ENCODE measurements at regions not wholly inside any gene's neighbourhood (a gene's known extent, or its start where the extent isn't known, plus 50 kb on each side); places are given as distances from the start of the nearest gene placed in this dataset.

GRCh38 chr14:98915625-98916024, 356.4 kb downstream of the BCL11B start:
- Histone ChIP-seq H3K9ac (ENCODE audit: low read length) (no peak overlapping the region), H3K79me1 (ENCODE audit: low read length) (no peaks in the 10 kb centered on the region), H3K4me1 (ENCODE audit: control insufficient read depth in 1 of 2, insufficient read depth in 2 of 2, low read length in 2 of 2) (no peaks in the 10 kb centered on the region), H2AK5ac (ENCODE audit: low read length) (no peak overlapping the region), H2BK12ac (ENCODE audit: low read length) (no peak overlapping the region), H4K12ac (ENCODE audit: low read depth, low read length) (no peak overlapping the region), H2BK120ac (ENCODE audit: insufficient read depth, low read length, poor library complexity) (no peak overlapping the region), H3K14ac (ENCODE audit: low read length) (no peak overlapping the region), H3K4ac (ENCODE audit: low read depth, low read length) (no peak overlapping the region), H4K91ac (ENCODE audit: low read depth, low read length) (no peak overlapping the region), H3K18ac (ENCODE audit: low read length) (no peak overlapping the region), H3K23ac (ENCODE audit: low read length) (no peak overlapping the region), H4K8ac (ENCODE audit: low read depth, low read length) (no peak overlapping the region), H3K9me3 (ENCODE audit: insufficient read depth, low read depth, low read length) (no peaks in the 10 kb centered on the region), H3K79me2 (ENCODE audit: control insufficient read depth, insufficient read depth, low read length, poor library complexity) (no peaks in the 10 kb centered on the region), H3K27ac (ENCODE audit: low read depth, low read length) (no peak overlapping the region), H3K4me2 (ENCODE audit: low read length) (no peak overlapping the region), H2AFZ (ENCODE audit: insufficient read depth, low read length, poor library complexity) (no peak overlapping the region), H2BK5ac (ENCODE audit: low read depth, low read length, poor library complexity) (no peak overlapping the region), H3K4me3 (ENCODE audit: low read depth, low read length) (no peak overlapping the region), H3K27me3 (ENCODE audit: insufficient read depth, low read length) (no peaks in the 10 kb centered on the region), H3K36me3 (ENCODE audit: control insufficient read depth in 1 of 2, insufficient read depth in 2 of 2, low read length in 2 of 2) (no peaks in the 10 kb centered on the region)
- WGBS (ENCODE audit: extremely low coverage, insufficient coverage, insufficient read length) = no CpG with 5 or more reads among the region's 3 CpGs
- DNase-seq = no peak

GRCh38 chr14:98916036-98916435, 356.0 kb downstream of the BCL11B start:
- Histone ChIP-seq H4K8ac (ENCODE audit: low read depth, low read length) (no peak overlapping the region), H3K27ac (ENCODE audit: low read depth, low read length) (no peak overlapping the region), H3K27me3 (ENCODE audit: insufficient read depth, low read length) (no peaks in the 10 kb centered on the region), H3K4me1 (ENCODE audit: control insufficient read depth in 1 of 2, insufficient read depth in 2 of 2, low read length in 2 of 2) (no peaks in the 10 kb centered on the region), H3K23ac (ENCODE audit: low read length) (no peak overlapping the region), H3K79me2 (ENCODE audit: control insufficient read depth, insufficient read depth, low read length, poor library complexity) (no peaks in the 10 kb centered on the region), H2AFZ (ENCODE audit: insufficient read depth, low read length, poor library complexity) (no peak overlapping the region), H3K4me3 (ENCODE audit: low read depth, low read length) (no peak overlapping the region), H2AK5ac (ENCODE audit: low read length) (no peak overlapping the region), H3K18ac (ENCODE audit: low read length) (no peak overlapping the region), H3K14ac (ENCODE audit: low read length) (no peak overlapping the region), H3K9ac (ENCODE audit: low read length) (no peak overlapping the region), H2BK120ac (ENCODE audit: insufficient read depth, low read length, poor library complexity) (no peak overlapping the region), H3K36me3 (ENCODE audit: control insufficient read depth in 1 of 2, insufficient read depth in 2 of 2, low read length in 2 of 2) (no peaks in the 10 kb centered on the region), H2BK12ac (ENCODE audit: low read length) (no peak overlapping the region), H3K79me1 (ENCODE audit: low read length) (no peaks in the 10 kb centered on the region), H3K4me2 (ENCODE audit: low read length) (no peak overlapping the region), H2BK5ac (ENCODE audit: low read depth, low read length, poor library complexity) (no peak overlapping the region), H4K91ac (ENCODE audit: low read depth, low read length) (no peak overlapping the region), H3K4ac (ENCODE audit: low read depth, low read length) (no peak overlapping the region), H4K12ac (ENCODE audit: low read depth, low read length) (no peak overlapping the region), H3K9me3 (ENCODE audit: insufficient read depth, low read depth, low read length) (no peaks in the 10 kb centered on the region)
- WGBS (ENCODE audit: extremely low coverage, insufficient coverage, insufficient read length) = no CpG with 5 or more reads among the region's 4 CpGs
- no peak for DNase-seq

GRCh38 chr14:98916476-98916875, 355.5 kb downstream of the BCL11B start:
- Histone ChIP-seq H2AK5ac (ENCODE audit: low read length) (no peak overlapping the region), H4K91ac (ENCODE audit: low read depth, low read length) (no peak overlapping the region), H3K18ac (ENCODE audit: low read length) (no peak overlapping the region), H2BK120ac (ENCODE audit: insufficient read depth, low read length, poor library complexity) (no peak overlapping the region), H3K36me3 (ENCODE audit: control insufficient read depth in 1 of 2, insufficient read depth in 2 of 2, low read length in 2 of 2) (no peaks in the 10 kb centered on the region), H2BK12ac (ENCODE audit: low read length) (no peak overlapping the region), H3K9ac (ENCODE audit: low read length) (no peak overlapping the region), H3K27ac (ENCODE audit: low read depth, low read length) (no peak overlapping the region), H3K9me3 (ENCODE audit: insufficient read depth, low read depth, low read length) (no peaks in the 10 kb centered on the region), H4K8ac (ENCODE audit: low read depth, low read length) (no peak overlapping the region), H2AFZ (ENCODE audit: insufficient read depth, low read length, poor library complexity) (no peak overlapping the region), H3K14ac (ENCODE audit: low read length) (no peak overlapping the region), H3K4me2 (ENCODE audit: low read length) (no peak overlapping the region), H3K4me3 (ENCODE audit: low read depth, low read length) (no peak overlapping the region), H3K23ac (ENCODE audit: low read length) (no peak overlapping the region), H3K79me2 (ENCODE audit: control insufficient read depth, insufficient read depth, low read length, poor library complexity) (no peaks in the 10 kb centered on the region), H2BK5ac (ENCODE audit: low read depth, low read length, poor library complexity) (no peak overlapping the region), H3K79me1 (ENCODE audit: low read length) (no peaks in the 10 kb centered on the region), H4K12ac (ENCODE audit: low read depth, low read length) (no peak overlapping the region), H3K27me3 (ENCODE audit: insufficient read depth, low read length) (no peaks in the 10 kb centered on the region), H3K4me1 (ENCODE audit: control insufficient read depth in 1 of 2, insufficient read depth in 2 of 2, low read length in 2 of 2) (no peaks in the 10 kb centered on the region), H3K4ac (ENCODE audit: low read depth, low read length) (no peak overlapping the region)
- WGBS (ENCODE audit: extremely low coverage, insufficient coverage, insufficient read length) = no CpG with 5 or more reads among the region's 1 CpG
- DNase-seq = no peak

- H3K4me2 ChIP-seq (ENCODE audit: low read length) = no peak overlapping the region
- no peak overlapping the region for H3K4me3 ChIP-seq (ENCODE audit: low read depth, low read length)
- H4K91ac ChIP-seq (ENCODE audit: low read depth, low read length) = no peak overlapping the region
- H2BK5ac ChIP-seq (ENCODE audit: low read depth, low read length, poor library complexity) = no peak overlapping the region
- H3K4me1 ChIP-seq (ENCODE audit: control insufficient read depth in 1 of 2, insufficient read depth in 2 of 2, low read length in 2 of 2) = no peaks in the 10 kb centered on the region
- H3K9me3 ChIP-seq (ENCODE audit: insufficient read depth, low read depth, low read length) = no peaks in the 10 kb centered on the region
- no peak for DNase-seq
- H3K36me3 ChIP-seq (ENCODE audit: control insufficient read depth in 1 of 2, insufficient read depth in 2 of 2, low read length in 2 of 2) = no peaks in the 10 kb centered on the region
- no peaks in the 10 kb centered on the region for H3K27me3 ChIP-seq (ENCODE audit: insufficient read depth, low read length)
- H3K9ac ChIP-seq (ENCODE audit: low read length) = no peak overlapping the region
- H4K8ac ChIP-seq (ENCODE audit: low read depth, low read length) = no peak overlapping the region
- H2AFZ ChIP-seq (ENCODE audit: insufficient read depth, low read length, poor library complexity) = no peak overlapping the region
- H2BK120ac ChIP-seq (ENCODE audit: insufficient read depth, low read length, poor library complexity) = no peak overlapping the region
- no peak overlapping the region for H3K14ac ChIP-seq (ENCODE audit: low read length)
- no peaks in the 10 kb centered on the region for H3K79me1 ChIP-seq (ENCODE audit: low read length)
- no peak overlapping the region for H3K4ac ChIP-seq (ENCODE audit: low read depth, low read length)
- H2BK12ac ChIP-seq (ENCODE audit: low read length) = no peak overlapping the region
- no peak overlapping the region for H2AK5ac ChIP-seq (ENCODE audit: low read length)
- no peaks in the 10 kb centered on the region for H3K79me2 ChIP-seq (ENCODE audit: control insufficient read depth, insufficient read depth, low read length, poor library complexity)
- H3K27ac ChIP-seq (ENCODE audit: low read depth, low read length) = no peak overlapping the region
- no peak overlapping the region for H3K18ac ChIP-seq (ENCODE audit: low read length)
- no peak overlapping the region for H4K12ac ChIP-seq (ENCODE audit: low read depth, low read length)
- no peak overlapping the region for H3K23ac ChIP-seq (ENCODE audit: low read length)
- WGBS (ENCODE audit: extremely low coverage, insufficient coverage, insufficient read length) = no CpG with 5 or more reads among the region's 2 CpGs
Observed at GRCh38 chr14:98919434-98919833, 352.6 kb downstream of the BCL11B start.
